Choroid plexus epithelial cell (primary cell): ENCODE measurements at regions not wholly inside any gene's neighbourhood (a gene's known extent, or its start where the extent isn't known, plus 50 kb on each side); places are given as distances from the start of the nearest gene placed in this dataset.
A peak's percentile ranks its signal among the peaks of the same experiment; 100 is the strongest.

Experiments used
- DNase-seq: peaks from one replicate; pipeline ENCODE4 v3.0.0-alpha.2; 2010; ENCODE audit warnings: low read depth
- H3K4me3 ChIP-seq: 2 replicates; pipeline ENCODE4 v1.5.1; 2011; ENCODE audit warnings: low read depth, mild to moderate bottlenecking, control low read depth, low read length, moderate library complexity
- TF ChIP-seq, protein P1 (sequence below): conservative IDR thresholded peaks from 2 replicates; pipeline ENCODE4 v1.5.1; 2011; ENCODE audit warnings: low read depth, mild to moderate bottlenecking, control low read depth, inconsistent platforms, low read length, moderate library complexity

DNA sequence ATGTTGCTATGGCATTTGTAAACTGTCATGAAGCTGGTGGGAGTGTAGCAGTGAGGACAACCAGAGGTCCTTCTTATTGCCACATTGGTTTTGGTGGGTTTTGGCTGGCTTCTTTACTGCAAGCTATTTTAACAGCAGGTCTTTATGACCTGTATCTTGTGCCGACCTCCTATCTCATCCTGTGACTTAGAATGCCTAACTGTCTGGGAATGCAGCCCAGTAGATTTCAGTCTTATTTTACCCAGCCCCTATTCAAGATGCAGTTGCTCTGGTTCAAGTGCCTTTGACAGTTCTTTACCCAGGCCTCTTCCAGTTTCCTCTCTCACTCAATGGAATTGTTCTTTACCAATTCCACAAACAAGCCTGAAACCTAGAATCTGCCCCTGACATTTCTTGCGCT, 145.1 kb downstream of the KCNE4 start:
- H3K4me3 ChIP-seq: no peak overlapping the region
- peak; percentile 12 for DNase-seq
- TF ChIP-seq, protein P1, sequence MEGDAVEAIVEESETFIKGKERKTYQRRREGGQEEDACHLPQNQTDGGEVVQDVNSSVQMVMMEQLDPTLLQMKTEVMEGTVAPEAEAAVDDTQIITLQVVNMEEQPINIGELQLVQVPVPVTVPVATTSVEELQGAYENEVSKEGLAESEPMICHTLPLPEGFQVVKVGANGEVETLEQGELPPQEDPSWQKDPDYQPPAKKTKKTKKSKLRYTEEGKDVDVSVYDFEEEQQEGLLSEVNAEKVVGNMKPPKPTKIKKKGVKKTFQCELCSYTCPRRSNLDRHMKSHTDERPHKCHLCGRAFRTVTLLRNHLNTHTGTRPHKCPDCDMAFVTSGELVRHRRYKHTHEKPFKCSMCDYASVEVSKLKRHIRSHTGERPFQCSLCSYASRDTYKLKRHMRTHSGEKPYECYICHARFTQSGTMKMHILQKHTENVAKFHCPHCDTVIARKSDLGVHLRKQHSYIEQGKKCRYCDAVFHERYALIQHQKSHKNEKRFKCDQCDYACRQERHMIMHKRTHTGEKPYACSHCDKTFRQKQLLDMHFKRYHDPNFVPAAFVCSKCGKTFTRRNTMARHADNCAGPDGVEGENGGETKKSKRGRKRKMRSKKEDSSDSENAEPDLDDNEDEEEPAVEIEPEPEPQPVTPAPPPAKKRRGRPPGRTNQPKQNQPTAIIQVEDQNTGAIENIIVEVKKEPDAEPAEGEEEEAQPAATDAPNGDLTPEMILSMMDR: no peak

DNA sequence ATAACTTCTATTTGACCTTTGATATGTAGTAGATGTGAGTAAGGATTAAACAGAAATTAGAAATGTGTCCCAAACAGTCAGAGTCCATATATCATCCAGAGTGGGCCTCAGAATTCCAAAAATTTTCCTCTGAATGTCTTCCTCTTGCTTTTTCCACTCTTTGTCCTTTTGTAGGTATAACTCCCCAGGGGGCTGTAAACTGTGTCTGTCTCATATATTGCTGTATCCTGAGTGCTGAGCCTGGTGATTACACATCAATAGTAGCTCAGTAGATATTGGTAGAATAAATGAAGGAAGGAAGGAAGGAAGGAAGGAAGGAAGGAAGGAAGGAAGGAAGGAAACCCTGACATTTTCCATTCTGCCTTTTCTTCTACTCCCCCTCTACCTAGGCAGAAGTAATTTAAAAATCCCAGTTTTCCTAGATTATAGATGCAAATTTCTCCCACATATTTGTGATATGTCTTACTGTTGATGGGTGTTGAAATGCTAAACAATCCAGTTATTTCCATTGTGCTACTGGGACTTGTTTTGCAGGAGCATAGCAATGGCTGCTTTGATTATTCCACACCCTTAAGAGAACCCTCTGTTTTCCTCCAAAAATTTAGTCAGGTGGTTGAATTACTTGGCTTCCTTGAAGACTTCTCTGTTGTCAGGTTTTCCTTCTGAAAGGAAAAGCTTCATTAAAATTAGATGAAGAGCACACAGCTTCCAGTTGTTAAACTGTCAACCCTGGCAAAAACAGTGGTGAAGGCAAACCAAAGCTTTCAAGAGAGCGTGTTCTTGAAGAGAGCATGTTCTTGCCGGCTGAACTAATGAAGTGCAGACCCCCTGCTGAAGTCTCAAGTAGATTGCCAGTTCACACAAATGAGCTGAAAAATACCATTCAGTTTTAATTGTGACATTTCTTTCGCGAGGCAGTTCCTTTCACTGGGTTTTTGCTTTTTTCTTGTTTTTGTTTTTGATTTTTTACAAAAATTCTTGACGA, 147.8 kb downstream of the KCNE4 start:
- TF ChIP-seq, protein P1: no peak
- H3K4me3 ChIP-seq: no peak overlapping the region
- DNase-seq: no peak

DNA sequence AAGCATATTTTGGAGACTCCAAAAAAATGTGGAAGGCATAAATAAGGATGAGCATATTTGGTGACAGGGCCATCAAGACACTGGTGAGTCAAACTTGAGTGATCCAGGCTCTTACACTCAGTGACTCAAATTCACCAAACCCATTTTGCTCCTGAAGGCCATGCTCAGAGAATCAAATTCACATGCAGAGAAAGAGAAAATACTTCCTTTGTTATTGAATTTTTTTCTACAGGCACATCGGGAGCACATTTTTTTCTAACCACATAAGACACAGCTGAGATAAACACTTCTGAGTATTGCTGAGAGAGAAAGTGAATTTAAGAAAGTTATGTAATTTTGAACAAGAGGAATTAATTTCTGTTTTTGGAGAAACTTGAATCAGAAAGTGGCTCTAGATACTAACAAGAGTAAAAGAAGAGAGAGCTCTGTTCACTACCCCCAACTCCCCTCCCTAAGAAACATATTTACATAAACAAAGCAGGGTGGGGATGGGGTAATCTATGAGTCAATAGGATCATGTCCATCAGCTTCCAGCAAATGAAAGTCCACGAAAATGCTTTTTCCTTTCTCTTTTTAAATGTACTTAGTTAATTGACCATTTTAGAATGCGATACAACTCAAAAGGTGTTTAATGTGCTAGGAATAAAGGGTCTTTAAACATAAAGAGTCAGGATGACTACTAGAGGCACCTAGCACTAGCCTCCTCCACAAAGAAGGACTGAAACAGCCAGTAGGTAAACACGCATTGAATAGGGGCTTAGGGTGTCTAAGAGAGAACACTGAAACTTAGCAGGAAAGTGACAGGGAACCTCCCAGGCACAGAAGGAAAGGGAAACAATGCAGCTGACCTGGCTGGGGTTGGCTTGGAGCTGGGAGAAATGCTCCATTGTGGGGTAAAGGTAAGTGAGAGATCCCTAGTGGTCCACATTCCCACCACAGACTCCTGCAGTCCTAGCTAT, 152.3 kb downstream of the KCNE4 start:
- peak; percentile 66 for DNase-seq
- H3K4me3 ChIP-seq: no peak overlapping the region
- TF ChIP-seq, protein P1: no peak

DNA sequence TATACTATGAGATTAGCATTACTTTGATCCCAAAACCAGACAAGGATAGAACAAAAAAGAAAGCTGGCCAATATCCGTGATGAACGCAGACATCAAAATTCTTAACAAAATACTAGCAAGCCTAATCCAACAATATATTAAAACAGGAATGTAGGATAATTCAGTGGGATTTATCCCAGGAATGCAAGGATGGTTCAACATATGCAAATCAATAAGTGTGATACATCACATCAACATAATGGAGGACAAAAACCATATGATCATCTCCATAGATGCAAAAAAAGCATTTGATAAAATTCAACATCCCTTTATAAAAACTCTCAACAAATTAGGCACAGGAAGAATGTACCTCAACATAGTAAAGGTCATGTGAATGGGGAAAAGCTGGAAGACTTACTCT, 158.5 kb downstream of the KCNE4 start:
- TF ChIP-seq, protein P1: no peak
- no peak for DNase-seq
- no peak overlapping the region for H3K4me3 ChIP-seq

DNA sequence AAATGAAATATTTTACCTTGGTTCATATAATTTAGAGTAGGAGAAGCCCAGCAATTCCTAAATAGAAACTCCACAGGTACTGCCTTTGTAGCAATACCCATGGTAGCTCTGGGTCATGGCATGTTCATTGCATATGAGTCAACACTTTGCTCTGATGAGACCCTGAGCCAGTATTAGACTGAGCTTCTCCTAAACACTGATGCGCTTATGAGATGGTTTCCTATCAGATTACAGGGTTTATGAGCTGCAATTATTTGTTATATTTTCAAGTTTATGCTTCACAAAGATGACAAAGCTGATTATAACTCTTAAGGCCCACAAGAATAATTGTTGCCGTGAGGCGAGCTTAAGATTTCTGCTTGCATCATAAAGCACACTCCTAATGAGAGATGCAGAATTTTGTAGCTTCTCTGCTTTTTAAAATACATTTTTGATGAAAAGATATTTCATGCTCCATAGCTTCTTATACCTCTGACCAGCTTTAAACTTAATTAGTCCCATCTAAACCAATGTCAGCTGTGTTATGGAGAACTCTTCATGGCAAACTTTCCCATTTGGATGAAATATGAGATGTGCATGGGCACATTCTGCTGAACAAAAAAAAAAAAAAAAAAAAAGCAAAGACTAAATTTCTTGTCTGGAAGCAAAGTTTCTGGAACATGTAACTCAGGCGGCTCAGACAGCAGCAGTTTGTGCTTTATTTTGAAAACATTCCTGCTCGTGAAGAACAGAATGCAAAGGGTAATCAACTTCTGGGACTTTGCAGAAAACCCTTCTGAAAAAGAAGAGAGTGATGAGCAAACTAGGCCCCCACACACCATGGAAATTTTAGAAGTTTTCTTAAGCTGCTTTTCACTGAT, 162.6 kb downstream of the KCNE4 start:
- H3K4me3 ChIP-seq: no peak overlapping the region
- TF ChIP-seq, protein P1: no peak
- DNase-seq: no peak

DNA sequence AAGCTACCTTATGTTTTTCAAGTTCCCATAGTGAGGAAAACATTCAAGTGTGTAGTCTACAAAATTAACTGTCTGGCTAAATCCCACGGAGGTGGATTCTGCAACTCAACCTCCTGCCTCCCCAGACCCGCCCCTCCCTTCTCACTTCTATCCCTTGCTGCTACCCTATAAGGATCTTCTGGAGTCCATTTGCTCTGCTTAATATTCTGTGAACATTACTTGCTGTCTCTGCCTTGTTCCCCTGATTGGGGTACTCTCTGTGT, 163.2 kb downstream of the KCNE4 start:
- H3K4me3 ChIP-seq: no peak overlapping the region
- TF ChIP-seq, protein P1: no peak
- no peak for DNase-seq
